Transverse colon (tissue), 4 donors: ENCODE measurements at regions not wholly inside any gene's neighbourhood (a gene's known extent, or its start where the extent isn't known, plus 50 kb on each side); places are given as distances from the start of the nearest gene placed in this dataset.

Source experiments
- DNase-seq: peaks from one replicate; pipeline ENCODE4 v3.0.0-alpha.2; 2019
- H3K27ac ChIP-seq, 4 donors: fragments of 200-600 bp; sonication (generic); 2 replicates each; pipeline ENCODE4 v1.5.1; 2016 to 2018; ENCODE audit warnings: inconsistent platforms in 4 of 4
- H3K27me3 ChIP-seq: fragments of 200-600 bp; sonication (generic); 2 replicates; pipeline ENCODE4 v1.5.1; 2017; ENCODE audit warnings: inconsistent platforms
- H3K36me3 ChIP-seq, 4 donors: fragments of 200-600 bp; sonication (generic); 2 replicates each; pipeline ENCODE4 v1.5.1; 2017 to 2019; ENCODE audit warnings: inconsistent platforms in 4 of 4
- H3K4me1 ChIP-seq, 4 donors: fragments of 200-600 bp; sonication (generic); 2 replicates each; pipeline ENCODE4 v1.5.1; 2017 to 2020; ENCODE audit warnings: inconsistent platforms in 4 of 4
- H3K4me3 ChIP-seq, 4 donors: fragments of 200-600 bp; sonication (generic); 1 replicate in 1 of 4; 2 replicates in 3 of 4; pipeline versions ENCODE4 v1.5.1 to v1.6.1; 2017 to 2019; ENCODE audit warnings: inconsistent platforms in 4 of 4
- H3K9me3 ChIP-seq, 2 donors: fragments of 200-600 bp; sonication (generic); 2 replicates each; pipeline ENCODE4 v1.5.1; 2017 to 2019; ENCODE audit warnings: inconsistent platforms in 2 of 2
- EP300 ChIP-seq: sonication (generic); formaldehyde crosslinking; IDR thresholded peaks from one replicate; pipeline ENCODE4 v1.6.1; 2017; ENCODE audit warnings: antibody characterized with exemption, low read depth
- POLR2A ChIP-seq: fragments of 450-650 bp; IDR thresholded peaks from one replicate; pipeline ENCODE4 v1.6.1; 2016; ENCODE audit warnings: antibody characterized with exemption, mild to moderate bottlenecking, moderate library complexity
- POLR2AphosphoS5 ChIP-seq, 3 donors: sonication (generic); formaldehyde crosslinking; IDR thresholded peaks; one replicate each; pipeline ENCODE4 v1.6.1; 2016; ENCODE audit warnings: antibody characterized with exemption in 3 of 3
- WGBS, 2 donors: methylation state at CpG; one replicate each; pipeline ENCODE4 v1.1.5; 2018; ENCODE audit warnings: low coverage in 1 of 2; 5-methylcytosine and 5-hydroxymethylcytosine counted together
- in situ Hi-C, 4 donors: fragments of 200-750 bp; cut with MboI; loops; one replicate each; pipeline versions ENCODE4 v1.15.0 to v1.15.1; 2017; ENCODE audit warnings: low sequenced_read_pairs in 3 of 4, low pct_ligation_motif_present in 1 of 4, low pct_unique_long_range_greater_than_20kb in 1 of 4
- intact Hi-C: fragments of 100-400 bp; cut with DNase I; formaldehyde crosslinking; loops from one replicate; pipeline ENCODE4 v1.15.1; 2023; ENCODE audit warnings: low total_unique reads
- TF ChIP-seq, protein P1 (sequence below), 5 experiments: fragments of 200-600 bp in 3 of 5; fragments of 450-650 bp in 2 of 5; sonication (generic) in 3 of 5; IDR thresholded peaks; 1 replicate in 2 of 5; 2 replicates in 3 of 5; pipeline ENCODE4 v1.5.1; 2016 to 2017; ENCODE audit warnings: antibody characterized with exemption in 5 of 5, inconsistent platforms in 3 of 5, mild to moderate bottlenecking in 2 of 5, moderate library complexity in 1 of 5

DNA sequence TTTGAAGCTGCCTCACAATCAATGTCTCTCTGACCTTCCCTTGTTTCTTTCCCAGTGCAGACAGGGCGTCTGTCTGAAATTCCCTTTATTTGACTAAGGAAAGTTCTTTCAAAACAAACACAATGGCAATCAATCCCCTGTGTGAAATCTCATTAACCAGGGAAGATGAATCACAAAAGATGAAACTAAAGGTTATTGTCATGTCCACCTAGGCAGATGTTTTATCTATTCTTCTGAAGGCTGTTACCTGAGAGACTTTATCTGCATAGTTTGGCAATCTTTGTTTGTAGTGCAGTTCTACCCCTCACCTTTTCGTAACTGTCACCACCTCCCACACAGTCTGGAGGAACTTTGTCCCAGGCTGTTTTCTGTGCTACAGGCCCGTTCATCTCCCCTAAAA lies 217.5 kb upstream of the RIOK2 start:
- intact Hi-C loops, result no loop called here
- Histone ChIP-seq H3K36me3 (no peaks in the 10 kb centered on the region), H3K9me3 (no peaks in the 10 kb centered on the region), H3K4me1 (no peaks in the 10 kb centered on the region), H3K27ac (no peak overlapping the region), H3K4me3 (no peak overlapping the region), H3K27me3 (no peaks in the 10 kb centered on the region)
- 59 to 77% methylated on average over 3 of the region's 3 CpGs for WGBS, 2 donors
- TF ChIP-seq, protein P1, sequence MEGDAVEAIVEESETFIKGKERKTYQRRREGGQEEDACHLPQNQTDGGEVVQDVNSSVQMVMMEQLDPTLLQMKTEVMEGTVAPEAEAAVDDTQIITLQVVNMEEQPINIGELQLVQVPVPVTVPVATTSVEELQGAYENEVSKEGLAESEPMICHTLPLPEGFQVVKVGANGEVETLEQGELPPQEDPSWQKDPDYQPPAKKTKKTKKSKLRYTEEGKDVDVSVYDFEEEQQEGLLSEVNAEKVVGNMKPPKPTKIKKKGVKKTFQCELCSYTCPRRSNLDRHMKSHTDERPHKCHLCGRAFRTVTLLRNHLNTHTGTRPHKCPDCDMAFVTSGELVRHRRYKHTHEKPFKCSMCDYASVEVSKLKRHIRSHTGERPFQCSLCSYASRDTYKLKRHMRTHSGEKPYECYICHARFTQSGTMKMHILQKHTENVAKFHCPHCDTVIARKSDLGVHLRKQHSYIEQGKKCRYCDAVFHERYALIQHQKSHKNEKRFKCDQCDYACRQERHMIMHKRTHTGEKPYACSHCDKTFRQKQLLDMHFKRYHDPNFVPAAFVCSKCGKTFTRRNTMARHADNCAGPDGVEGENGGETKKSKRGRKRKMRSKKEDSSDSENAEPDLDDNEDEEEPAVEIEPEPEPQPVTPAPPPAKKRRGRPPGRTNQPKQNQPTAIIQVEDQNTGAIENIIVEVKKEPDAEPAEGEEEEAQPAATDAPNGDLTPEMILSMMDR (IDR thresholded peaks at IDR 0.05), result no peak
- no peak for TF ChIP-seq EP300
- TF ChIP-seq POLR2A, result no peak
- DNase-seq, result no peak
- in situ Hi-C loops, result no loop called here

DNA sequence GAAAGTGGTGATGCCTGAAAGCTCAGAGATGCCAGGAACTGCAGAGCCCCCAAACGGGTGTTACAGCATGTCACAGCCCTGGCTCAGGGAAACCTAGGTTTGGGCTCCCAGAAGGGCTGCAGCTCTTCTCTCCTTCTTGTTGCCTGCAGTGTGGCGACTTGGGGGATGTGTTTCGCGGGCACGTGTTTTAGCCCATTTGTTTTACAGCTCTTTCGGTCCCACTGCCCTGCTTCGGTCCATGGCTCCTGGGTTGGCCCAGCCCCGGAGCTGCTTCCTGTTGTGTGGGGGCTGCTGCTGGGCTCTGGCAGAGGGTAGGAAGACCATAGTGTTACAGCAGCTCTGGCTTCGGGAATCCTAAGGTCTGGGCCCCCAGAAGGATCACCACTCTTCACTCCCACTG lies 222.9 kb upstream of the RIOK2 start:
- 91% methylated on average over 9 of the region's 9 CpGs; no CpG with 5 or more reads in 1 of the 2 donors for WGBS, 2 donors
- intact Hi-C loops (no loop called here), in situ Hi-C loops (no loop called here)
- H3K4me3 ChIP-seq, result no peak overlapping the region
- no peaks in the 10 kb centered on the region for H3K27me3 ChIP-seq
- H3K36me3 ChIP-seq, result no peaks in the 10 kb centered on the region
- H3K27ac ChIP-seq, result no peak overlapping the region
- TF ChIP-seq, protein P1 (IDR thresholded peaks at IDR 0.05), result no peak
- no peak for TF ChIP-seq POLR2AphosphoS5 (IDR thresholded peaks at IDR 0.05)
- TF ChIP-seq POLR2A, result no peak
- TF ChIP-seq EP300, result no peak
- DNase-seq, result no peak
- no peaks in the 10 kb centered on the region for H3K4me1 ChIP-seq
- no peaks in the 10 kb centered on the region for H3K9me3 ChIP-seq

DNA sequence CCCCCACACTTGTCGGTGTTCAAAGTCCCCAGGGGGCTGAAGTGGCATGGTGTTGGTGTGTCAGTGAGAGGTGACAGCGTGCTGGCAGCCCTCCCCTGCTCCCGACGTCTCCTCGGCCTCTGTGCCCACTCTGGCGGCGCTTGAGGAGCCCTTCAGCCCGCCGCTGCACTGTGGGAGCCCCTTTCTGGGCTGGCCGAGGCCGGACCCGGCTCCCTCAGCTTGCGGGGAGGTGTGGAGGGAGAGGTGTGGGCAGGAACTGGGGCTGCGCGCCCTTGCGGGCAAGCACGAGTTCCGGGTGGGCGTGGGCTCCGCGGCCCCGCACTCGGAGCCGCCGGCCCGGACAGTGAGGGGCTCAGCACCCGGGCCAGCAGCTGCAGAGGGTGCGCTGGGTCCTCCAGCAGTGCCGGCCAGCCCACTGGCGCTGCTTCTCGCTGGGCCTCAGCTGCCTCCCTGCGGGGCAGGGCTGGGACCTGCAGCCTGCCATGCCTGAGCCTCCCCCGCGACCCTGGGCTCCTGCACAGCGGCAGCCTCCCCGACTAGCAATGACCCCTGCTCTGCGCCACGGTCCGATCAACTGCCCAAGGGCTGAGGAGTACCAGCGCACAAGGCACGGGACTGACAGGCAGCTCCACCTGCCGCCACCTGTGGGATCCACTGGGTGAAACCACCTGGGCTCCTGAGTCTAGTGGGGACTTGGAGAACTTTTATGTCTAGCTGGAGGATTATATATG lies 224.1 kb upstream of the RIOK2 start:
- DNase-seq, result no peak
- in situ Hi-C loops, result no loop called here

DNA sequence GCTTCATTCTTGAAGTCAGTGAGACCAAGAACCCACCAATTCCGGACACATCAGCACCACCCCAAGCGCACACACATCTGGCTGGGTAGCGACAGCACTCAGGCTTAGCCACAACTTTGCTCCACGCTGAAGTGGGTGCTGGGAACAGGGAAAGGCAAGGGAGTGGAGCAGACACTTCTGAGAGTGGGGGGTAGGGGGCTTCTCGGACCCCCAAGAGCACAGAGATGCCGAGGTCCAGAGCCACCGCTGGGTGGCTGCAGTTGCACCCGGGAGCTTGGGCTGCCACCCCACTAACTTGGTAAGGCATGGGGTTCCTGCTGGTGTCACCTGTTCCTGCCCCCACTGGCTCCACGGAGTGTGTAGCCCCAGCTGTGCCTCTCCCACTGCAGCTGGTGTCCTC lies 225.3 kb upstream of the RIOK2 start:
- in situ Hi-C loops (no loop called here), intact Hi-C loops (no loop called here)
- H3K36me3 ChIP-seq, result no peaks in the 10 kb centered on the region
- no peaks in the 10 kb centered on the region for H3K27me3 ChIP-seq
- no peak overlapping the region for H3K27ac ChIP-seq
- no peaks in the 10 kb centered on the region for H3K4me1 ChIP-seq
- DNase-seq, result no peak
- H3K4me3 ChIP-seq, result no peak overlapping the region
- no peaks in the 10 kb centered on the region for H3K9me3 ChIP-seq
- 80% methylated on average over 9 of the region's 9 CpGs; no CpG with 5 or more reads in 1 of the 2 donors for WGBS, 2 donors
- TF ChIP-seq EP300 (no peak), POLR2A (no peak), POLR2AphosphoS5 (IDR thresholded peaks at IDR 0.05) (no peak)
- TF ChIP-seq, protein P1 (IDR thresholded peaks at IDR 0.05), result no peak

More for the DNA sequence above, 224.1 kb upstream of the RIOK2 start:
- WGBS, 2 donors, result 95% methylated on average over 42 of the region's 42 CpGs; no CpG with 5 or more reads in 1 of the 2 donors
- TF ChIP-seq, protein P1 (IDR thresholded peaks at IDR 0.05), result no peak
- no peak for TF ChIP-seq POLR2A
- Histone ChIP-seq H3K36me3 (no peaks in the 10 kb centered on the region), H3K4me1 (no peaks in the 10 kb centered on the region), H3K27me3 (no peaks in the 10 kb centered on the region), H3K4me3 (no peak overlapping the region), H3K27ac (no peak overlapping the region), H3K9me3 (no peaks in the 10 kb centered on the region)
- intact Hi-C loops, result no loop called here
